GM21526 (cell line): ENCODE measurements at regions not wholly inside any gene's neighbourhood (a gene's known extent, or its start where the extent isn't known, plus 50 kb on each side); places are given as distances from the start of the nearest gene placed in this dataset.
"Not testable (repeated sequence)": the region's sequence is repeated elsewhere in the genome, so short reads cannot be mapped to it uniquely, and the experiment has no call there.

ENCODE experiments used
- ATAC-seq: cut with Tn5 transposase; IDR thresholded peaks from one replicate; pipeline ENCODE4 v1.9.1; 2021; ENCODE audit warnings: moderate library complexity; ENCODE audit not compliant: unreplicated experiment, low FRiP score

- no peak for ATAC-seq
These were observed 611.0 kb downstream of the FSCB start for GRCh38 chr14:43896044-43896443.

- no peak for ATAC-seq
These were observed 612.5 kb downstream of the FSCB start for GRCh38 chr14:43894534-43894933.

GRCh38 chr14:43887523-43887922 lies 619.6 kb downstream of the FSCB start:
- no peak for ATAC-seq

- ATAC-seq: no peak
These were observed 629.6 kb downstream of the FSCB start for GRCh38 chr14:43877351-43877960.

GRCh38 chr14:43872752-43873655 lies 634.1 kb downstream of the FSCB start:
- no peak for ATAC-seq

GRCh38 chr14:43872222-43872621 lies 634.9 kb downstream of the FSCB start:
- ATAC-seq: no peak

- no peak for ATAC-seq
These were observed 648.1 kb downstream of the FSCB start for GRCh38 chr14:43858981-43859380.

GRCh38 chr14:43855556-43855955 lies 651.5 kb downstream of the FSCB start:
- ATAC-seq: no peak

- ATAC-seq: no peak
These were observed 653.5 kb downstream of the FSCB start for GRCh38 chr14:43853541-43853940.

- ATAC-seq: no peak
These were observed 703.9 kb downstream of the FSCB start for GRCh38 chr14:43803076-43803689.

GRCh38 chr14:43795600-43796228 lies 711.4 kb downstream of the FSCB start:
- no peak for ATAC-seq

- no peak for ATAC-seq
These were observed 713.5 kb downstream of the FSCB start for GRCh38 chr14:43793579-43793978.

GRCh38 chr14:43792980-43793379 lies 714.1 kb downstream of the FSCB start:
- ATAC-seq: no peak

- no peak for ATAC-seq
These were observed 716.4 kb downstream of the FSCB start for GRCh38 chr14:43790681-43791080.

- no peak for ATAC-seq
These were observed 717.6 kb downstream of the FSCB start for GRCh38 chr14:43789458-43789857.

- ATAC-seq: no peak
These were observed 720.9 kb downstream of the FSCB start for GRCh38 chr14:43786066-43786762.

- not testable (repeated sequence) for ATAC-seq
These were observed 722.7 kb downstream of the FSCB start for GRCh38 chr14:43784432-43784831.

GRCh38 chr14:43778937-43779639 lies 728.0 kb downstream of the FSCB start:
- ATAC-seq: no peak

- ATAC-seq: no peak
These were observed 728.5 kb downstream of the FSCB start for GRCh38 chr14:43778570-43778936.

GRCh38 chr14:43765474-43765873 lies 741.6 kb downstream of the FSCB start:
- ATAC-seq: no peak
